ENCODE measurements at regions not wholly inside any gene's neighbourhood (a gene's known extent, or its start where the extent isn't known, plus 50 kb on each side); places are given as distances from the start of the nearest gene placed in this dataset.

- DNase-seq (ENCODE audit: low spot score) (no peak), ATAC-seq (no peak)
- peaks cover 3% of the 10 kb centered on the region; the same call in 1 of the 2 replicates for H3K4me1 Mint-ChIP-seq
- no peaks in the 10 kb centered on the region for H3K36me3 Mint-ChIP-seq
- CTCF ChIA-PET, result no interaction called here
- POLR2A ChIA-PET, result interaction anchor here (0.7 kb wide), 1 partner anchor 28 kb away, joined by 3 read pairs; no protein-coding TSS in a partner anchor
- no peak overlapping the region for H3K27ac Mint-ChIP-seq
- TF ChIP-seq ATF3 (CRISPR knock-in tag; conservative IDR thresholded peaks at IDR 0.05) (no peak), E2F4 (CRISPR knock-in tag; IDR thresholded peaks at IDR 0.05; ENCODE audit: borderline replicate concordance, low read depth) (no peak), CDX4 (CRISPR knock-in tag; IDR thresholded peaks at IDR 0.05; ENCODE audit: borderline replicate concordance) (no peak), AR (CRISPR knock-in tag; IDR thresholded peaks at IDR 0.05) (no peak), ZNF671 (CRISPR knock-in tag; IDR thresholded peaks at IDR 0.05) (no peak), GRHL2 (CRISPR knock-in tag; IDR thresholded peaks at IDR 0.05; ENCODE audit: insufficient replicate concordance, severe bottlenecking) (no peak), SMAD4 (CRISPR knock-in tag; IDR thresholded peaks at IDR 0.05) (no peak), ZNF396 (CRISPR knock-in tag; IDR thresholded peaks at IDR 0.05; ENCODE audit: borderline replicate concordance) (no peak), NFATC4 (CRISPR knock-in tag; IDR thresholded peaks at IDR 0.05) (no peak), ATF1 (CRISPR knock-in tag; IDR thresholded peaks at IDR 0.05) (no peak), JUN (CRISPR knock-in tag; IDR thresholded peaks at IDR 0.05) (no peak), ZBTB43 (CRISPR knock-in tag; IDR thresholded peaks at IDR 0.05) (no peak), ATF6 (CRISPR knock-in tag; IDR thresholded peaks at IDR 0.05) (no peak), OVOL2 (CRISPR knock-in tag; IDR thresholded peaks at IDR 0.05; ENCODE audit: borderline replicate concordance) (no peak), SOX15 (CRISPR knock-in tag; IDR thresholded peaks at IDR 0.05) (no peak)
- TF ChIP-seq, protein P1, sequence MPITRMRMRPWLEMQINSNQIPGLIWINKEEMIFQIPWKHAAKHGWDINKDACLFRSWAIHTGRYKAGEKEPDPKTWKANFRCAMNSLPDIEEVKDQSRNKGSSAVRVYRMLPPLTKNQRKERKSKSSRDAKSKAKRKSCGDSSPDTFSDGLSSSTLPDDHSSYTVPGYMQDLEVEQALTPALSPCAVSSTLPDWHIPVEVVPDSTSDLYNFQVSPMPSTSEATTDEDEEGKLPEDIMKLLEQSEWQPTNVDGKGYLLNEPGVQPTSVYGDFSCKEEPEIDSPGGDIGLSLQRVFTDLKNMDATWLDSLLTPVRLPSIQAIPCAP (CRISPR knock-in tag; IDR thresholded peaks at IDR 0.05), result no peak
- TF ChIP-seq, protein P2, sequence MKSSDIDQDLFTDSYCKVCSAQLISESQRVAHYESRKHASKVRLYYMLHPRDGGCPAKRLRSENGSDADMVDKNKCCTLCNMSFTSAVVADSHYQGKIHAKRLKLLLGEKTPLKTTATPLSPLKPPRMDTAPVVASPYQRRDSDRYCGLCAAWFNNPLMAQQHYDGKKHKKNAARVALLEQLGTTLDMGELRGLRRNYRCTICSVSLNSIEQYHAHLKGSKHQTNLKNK (CRISPR knock-in tag; IDR thresholded peaks at IDR 0.05), result no peak
- TF ChIP-seq, protein P3, sequence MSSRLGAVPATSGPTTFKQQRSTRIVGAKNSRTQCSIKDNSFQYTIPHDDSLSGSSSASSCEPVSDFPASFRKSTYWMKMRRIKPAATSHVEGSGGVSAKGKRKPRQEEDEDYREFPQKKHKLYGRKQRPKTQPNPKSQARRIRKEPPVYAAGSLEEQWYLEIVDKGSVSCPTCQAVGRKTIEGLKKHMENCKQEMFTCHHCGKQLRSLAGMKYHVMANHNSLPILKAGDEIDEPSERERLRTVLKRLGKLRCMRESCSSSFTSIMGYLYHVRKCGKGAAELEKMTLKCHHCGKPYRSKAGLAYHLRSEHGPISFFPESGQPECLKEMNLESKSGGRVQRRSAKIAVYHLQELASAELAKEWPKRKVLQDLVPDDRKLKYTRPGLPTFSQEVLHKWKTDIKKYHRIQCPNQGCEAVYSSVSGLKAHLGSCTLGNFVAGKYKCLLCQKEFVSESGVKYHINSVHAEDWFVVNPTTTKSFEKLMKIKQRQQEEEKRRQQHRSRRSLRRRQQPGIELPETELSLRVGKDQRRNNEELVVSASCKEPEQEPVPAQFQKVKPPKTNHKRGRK (CRISPR knock-in tag; IDR thresholded peaks at IDR 0.05; ENCODE audit: borderline replicate concordance), result no peak
- TF ChIP-seq, protein P4, sequence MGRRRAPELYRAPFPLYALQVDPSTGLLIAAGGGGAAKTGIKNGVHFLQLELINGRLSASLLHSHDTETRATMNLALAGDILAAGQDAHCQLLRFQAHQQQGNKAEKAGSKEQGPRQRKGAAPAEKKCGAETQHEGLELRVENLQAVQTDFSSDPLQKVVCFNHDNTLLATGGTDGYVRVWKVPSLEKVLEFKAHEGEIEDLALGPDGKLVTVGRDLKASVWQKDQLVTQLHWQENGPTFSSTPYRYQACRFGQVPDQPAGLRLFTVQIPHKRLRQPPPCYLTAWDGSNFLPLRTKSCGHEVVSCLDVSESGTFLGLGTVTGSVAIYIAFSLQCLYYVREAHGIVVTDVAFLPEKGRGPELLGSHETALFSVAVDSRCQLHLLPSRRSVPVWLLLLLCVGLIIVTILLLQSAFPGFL (CRISPR knock-in tag; IDR thresholded peaks at IDR 0.05; ENCODE audit: borderline replicate concordance), result no peak
- no peaks in the 10 kb centered on the region for H3K27me3 Mint-ChIP-seq (ENCODE audit: low read depth)
- peaks cover 3% of the 10 kb centered on the region for H3K9me3 Mint-ChIP-seq
- no peak overlapping the region for H3K4me3 Mint-ChIP-seq
These were observed 541.4 kb upstream of the MIR17HG start for GRCh38 chr13:90806016-90806615.
